ENCODE measurements at regions not wholly inside any gene's neighbourhood (a gene's known extent, or its start where the extent isn't known, plus 50 kb on each side); places are given as distances from the start of the nearest gene placed in this dataset.

DNA sequence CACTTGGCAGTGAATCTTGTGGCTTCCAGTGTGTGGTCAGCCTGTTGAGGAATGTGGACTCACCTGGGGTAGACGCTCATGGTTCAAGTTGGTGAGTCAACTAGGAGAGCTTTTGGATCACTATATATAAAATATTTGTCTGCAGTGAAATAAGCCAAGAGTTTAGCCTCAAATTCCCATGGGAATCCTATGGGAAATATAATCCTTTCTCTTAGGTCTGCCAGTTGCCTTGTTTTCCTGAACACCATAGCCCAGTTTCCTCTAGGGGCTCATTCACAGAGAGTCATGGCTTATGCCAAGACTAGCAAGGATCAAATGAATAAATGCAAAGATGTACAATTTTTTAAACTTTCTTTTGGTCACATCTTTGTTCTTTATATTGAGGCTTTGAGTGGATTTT lies 100.1 kb upstream of the NPHP3 start:
- no peaks in the 10 kb centered on the region for H3K27me3 ChIP-seq (ENCODE audit: low read depth, low read length)
- H3K9me3 ChIP-seq (ENCODE audit: control insufficient read depth in 1 of 2, low read length in 2 of 2) = no peaks in the 10 kb centered on the region
- no peak overlapping the region for H3K27ac ChIP-seq (ENCODE audit: low read length)
- no peaks in the 10 kb centered on the region for H3K4me1 ChIP-seq (ENCODE audit: control insufficient read depth in 1 of 2, insufficient read depth in 2 of 2, low read length in 2 of 2)
- H3K36me3 ChIP-seq (ENCODE audit: control insufficient read depth in 1 of 2, insufficient read depth in 2 of 2, low read length in 2 of 2) = no peaks in the 10 kb centered on the region
- no peak overlapping the region for H3K4me3 ChIP-seq (ENCODE audit: low read depth in 1 of 2, low read length in 2 of 2)

DNA sequence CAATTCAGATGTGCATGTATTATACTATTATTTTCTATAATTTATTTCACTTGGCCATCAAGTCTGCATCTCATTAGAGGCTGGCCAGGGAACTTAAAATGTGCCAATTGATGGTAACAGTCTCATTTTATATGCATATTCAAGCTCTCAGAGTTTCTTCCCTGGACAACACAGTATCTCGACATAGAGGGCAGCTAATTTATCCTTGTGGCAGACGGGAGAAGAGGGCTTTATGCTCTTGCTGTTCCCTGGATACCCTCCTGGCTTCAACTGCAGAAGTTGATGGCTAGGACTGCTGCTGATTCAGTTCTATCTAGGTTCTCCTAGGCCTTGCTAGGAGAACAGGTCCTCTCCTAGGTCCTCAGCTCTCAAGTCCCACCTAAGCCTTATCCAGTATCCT lies 99.1 kb upstream of the NPHP3 start:
- Histone ChIP-seq H3K4me1 (ENCODE audit: control insufficient read depth in 1 of 2, insufficient read depth in 2 of 2, low read length in 2 of 2) (no peaks in the 10 kb centered on the region), H3K27me3 (ENCODE audit: low read depth, low read length) (no peaks in the 10 kb centered on the region), H3K4me3 (ENCODE audit: low read depth in 1 of 2, low read length in 2 of 2) (no peak overlapping the region), H3K9me3 (ENCODE audit: control insufficient read depth in 1 of 2, low read length in 2 of 2) (no peaks in the 10 kb centered on the region), H3K36me3 (ENCODE audit: control insufficient read depth in 1 of 2, insufficient read depth in 2 of 2, low read length in 2 of 2) (no peaks in the 10 kb centered on the region), H3K27ac (ENCODE audit: low read length) (no peak overlapping the region)

DNA sequence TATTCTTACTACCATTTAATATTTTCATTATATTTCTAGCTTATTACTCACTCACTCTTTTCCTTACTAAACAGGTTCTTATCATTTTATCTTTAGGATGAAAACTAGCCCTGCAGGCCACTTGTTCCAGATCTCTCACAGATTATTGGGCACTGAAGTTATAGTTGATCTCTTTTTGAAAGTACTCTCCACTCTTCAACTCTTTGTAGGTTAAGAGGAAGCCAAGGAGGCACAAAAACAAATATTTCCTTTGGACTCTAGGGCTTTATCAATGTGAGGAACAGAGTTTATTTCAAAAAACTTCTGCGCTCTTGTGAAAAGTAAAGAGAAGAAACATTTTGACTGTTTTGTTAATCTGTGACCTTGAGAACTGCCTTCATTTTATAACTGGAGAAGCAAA lies 96.0 kb upstream of the NPHP3 start:
- Histone ChIP-seq H3K27me3 (ENCODE audit: low read depth, low read length) (no peaks in the 10 kb centered on the region), H3K4me1 (ENCODE audit: control insufficient read depth in 1 of 2, insufficient read depth in 2 of 2, low read length in 2 of 2) (no peaks in the 10 kb centered on the region), H3K36me3 (ENCODE audit: control insufficient read depth in 1 of 2, insufficient read depth in 2 of 2, low read length in 2 of 2) (no peaks in the 10 kb centered on the region), H3K4me3 (ENCODE audit: low read depth in 1 of 2, low read length in 2 of 2) (no peak overlapping the region), H3K27ac (ENCODE audit: low read length) (no peak overlapping the region), H3K9me3 (ENCODE audit: control insufficient read depth in 1 of 2, low read length in 2 of 2) (no peaks in the 10 kb centered on the region)

DNA sequence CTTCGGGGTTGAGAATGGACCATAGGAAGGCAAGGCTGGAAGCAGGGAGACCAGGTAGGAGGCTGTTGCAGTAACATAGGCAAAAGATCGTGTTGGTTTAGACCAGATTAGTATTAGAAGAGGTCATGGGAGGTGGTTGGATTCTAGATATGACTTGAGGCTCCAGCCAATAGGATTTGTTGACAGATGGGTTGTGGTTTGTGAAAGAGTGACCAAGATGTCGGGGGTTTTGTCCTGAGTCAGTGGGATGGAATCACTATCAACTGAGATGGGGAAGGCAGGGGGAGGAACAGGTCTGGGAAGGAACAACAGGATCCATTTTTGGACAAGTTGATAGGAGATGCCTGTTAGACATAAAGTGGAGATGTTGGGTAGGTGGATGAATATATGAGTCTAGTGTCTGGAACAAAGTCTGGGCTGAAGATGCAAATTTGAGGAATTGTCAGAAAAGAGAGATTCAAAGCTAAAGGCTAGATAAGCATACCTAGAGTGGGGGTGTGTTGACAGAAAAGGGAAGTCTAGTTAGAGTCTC lies 95.5 kb upstream of the NPHP3 start:
- Histone ChIP-seq H3K4me3 (ENCODE audit: low read depth in 1 of 2, low read length in 2 of 2) (no peak overlapping the region), H3K27me3 (ENCODE audit: low read depth, low read length) (no peaks in the 10 kb centered on the region), H3K36me3 (ENCODE audit: control insufficient read depth in 1 of 2, insufficient read depth in 2 of 2, low read length in 2 of 2) (no peaks in the 10 kb centered on the region), H3K4me1 (ENCODE audit: control insufficient read depth in 1 of 2, insufficient read depth in 2 of 2, low read length in 2 of 2) (no peaks in the 10 kb centered on the region), H3K27ac (ENCODE audit: low read length) (no peak overlapping the region), H3K9me3 (ENCODE audit: control insufficient read depth in 1 of 2, low read length in 2 of 2) (no peaks in the 10 kb centered on the region)

DNA sequence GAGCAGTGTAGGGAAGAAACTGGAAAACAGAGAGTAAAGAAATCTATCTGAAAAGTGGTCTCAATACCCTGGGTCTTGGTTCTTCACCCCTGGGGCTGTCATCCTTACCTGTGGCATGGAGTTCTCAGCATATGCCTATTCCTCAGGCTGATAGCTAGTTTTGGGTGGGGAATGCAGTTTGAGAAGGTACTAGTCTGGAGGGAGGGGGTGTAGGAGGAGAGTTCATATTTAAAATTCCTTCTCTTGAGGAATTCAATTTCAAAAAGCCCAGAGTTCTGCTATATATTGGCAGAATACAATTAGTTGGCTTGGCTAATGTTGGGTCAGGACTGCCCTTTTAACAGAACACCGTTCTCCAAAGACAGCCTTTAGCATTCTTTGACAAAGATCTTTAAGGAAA lies 82.9 kb upstream of the NPHP3 start:
- H3K4me3 ChIP-seq (ENCODE audit: low read depth in 1 of 2, low read length in 2 of 2) = no peak overlapping the region
- no peaks in the 10 kb centered on the region for H3K27me3 ChIP-seq (ENCODE audit: low read depth, low read length)
- H3K4me1 ChIP-seq (ENCODE audit: control insufficient read depth in 1 of 2, insufficient read depth in 2 of 2, low read length in 2 of 2) = no peaks in the 10 kb centered on the region
- H3K27ac ChIP-seq (ENCODE audit: low read length) = no peak overlapping the region
- H3K36me3 ChIP-seq (ENCODE audit: control insufficient read depth in 1 of 2, insufficient read depth in 2 of 2, low read length in 2 of 2) = no peaks in the 10 kb centered on the region
- no peaks in the 10 kb centered on the region for H3K9me3 ChIP-seq (ENCODE audit: control insufficient read depth in 1 of 2, low read length in 2 of 2)

DNA sequence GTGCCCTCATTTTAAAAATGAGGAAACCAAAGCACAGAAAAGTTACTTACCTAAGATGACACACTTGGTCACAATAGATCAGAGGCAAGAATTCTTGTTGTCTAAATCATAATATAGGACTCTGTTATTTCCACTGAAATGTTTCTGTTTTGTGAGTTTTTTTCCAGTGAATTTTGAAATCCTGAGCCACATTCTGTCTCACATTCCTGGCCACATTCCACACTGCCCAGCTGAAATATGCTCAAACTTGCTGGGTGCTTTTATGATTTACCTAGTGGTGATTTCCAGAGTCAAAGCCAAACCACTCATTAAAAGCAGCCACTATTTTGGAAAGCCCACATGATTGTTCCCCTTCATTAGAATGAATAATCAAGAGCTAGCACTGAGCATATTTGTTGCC lies 82.3 kb upstream of the NPHP3 start:
- Histone ChIP-seq H3K4me1 (ENCODE audit: control insufficient read depth in 1 of 2, insufficient read depth in 2 of 2, low read length in 2 of 2) (no peaks in the 10 kb centered on the region), H3K36me3 (ENCODE audit: control insufficient read depth in 1 of 2, insufficient read depth in 2 of 2, low read length in 2 of 2) (no peaks in the 10 kb centered on the region), H3K9me3 (ENCODE audit: control insufficient read depth in 1 of 2, low read length in 2 of 2) (no peaks in the 10 kb centered on the region), H3K4me3 (ENCODE audit: low read depth in 1 of 2, low read length in 2 of 2) (no peak overlapping the region), H3K27me3 (ENCODE audit: low read depth, low read length) (no peaks in the 10 kb centered on the region), H3K27ac (ENCODE audit: low read length) (no peak overlapping the region)

DNA sequence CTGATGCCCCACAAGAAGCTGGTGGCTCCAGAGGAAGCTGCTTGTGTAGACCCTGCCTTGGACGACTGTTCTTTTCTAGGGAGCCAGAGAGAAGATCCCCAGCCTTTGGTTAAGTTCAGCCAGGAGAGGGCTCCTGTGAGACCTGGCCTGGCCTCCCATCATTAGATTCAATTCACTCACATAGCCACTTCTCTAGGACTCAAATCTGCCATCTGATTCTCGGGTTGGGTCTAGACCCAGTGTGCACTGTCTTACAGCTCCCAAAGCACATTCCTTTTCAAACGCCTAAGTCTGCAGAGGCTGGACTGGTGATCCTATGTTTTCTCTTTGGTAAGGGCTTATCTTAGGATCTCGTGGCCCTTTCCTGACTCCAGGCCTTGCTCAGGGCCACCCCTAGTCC lies 81.7 kb upstream of the NPHP3 start:
- Histone ChIP-seq H3K36me3 (ENCODE audit: control insufficient read depth in 1 of 2, insufficient read depth in 2 of 2, low read length in 2 of 2) (no peaks in the 10 kb centered on the region), H3K27ac (ENCODE audit: low read length) (no peak overlapping the region), H3K27me3 (ENCODE audit: low read depth, low read length) (no peaks in the 10 kb centered on the region), H3K4me1 (ENCODE audit: control insufficient read depth in 1 of 2, insufficient read depth in 2 of 2, low read length in 2 of 2) (no peaks in the 10 kb centered on the region), H3K9me3 (ENCODE audit: control insufficient read depth in 1 of 2, low read length in 2 of 2) (no peaks in the 10 kb centered on the region), H3K4me3 (ENCODE audit: low read depth in 1 of 2, low read length in 2 of 2) (no peak overlapping the region)

DNA sequence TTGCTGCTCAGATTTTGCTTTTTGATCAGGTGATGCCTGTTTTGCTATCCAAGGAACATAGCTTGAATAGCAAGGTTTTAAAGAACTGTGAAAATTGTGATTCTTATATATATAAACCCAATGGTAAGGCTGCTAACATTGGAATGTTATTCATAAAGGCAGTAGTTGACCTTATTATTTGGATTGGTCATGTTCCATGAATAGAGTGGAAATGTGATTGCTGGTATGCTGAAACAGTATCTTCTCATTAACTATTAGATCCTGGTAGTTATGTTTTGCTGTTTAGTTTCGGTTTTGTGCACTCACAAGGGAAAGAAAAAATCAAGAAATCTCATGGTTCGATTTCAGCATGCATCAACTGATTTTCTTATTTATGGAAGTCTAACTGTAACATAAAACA lies 78.7 kb upstream of the NPHP3 start:
- no peaks in the 10 kb centered on the region for H3K4me1 ChIP-seq (ENCODE audit: control insufficient read depth in 1 of 2, insufficient read depth in 2 of 2, low read length in 2 of 2)
- no peaks in the 10 kb centered on the region for H3K36me3 ChIP-seq (ENCODE audit: control insufficient read depth in 1 of 2, insufficient read depth in 2 of 2, low read length in 2 of 2)
- no peaks in the 10 kb centered on the region for H3K9me3 ChIP-seq (ENCODE audit: control insufficient read depth in 1 of 2, low read length in 2 of 2)
- no peaks in the 10 kb centered on the region for H3K27me3 ChIP-seq (ENCODE audit: low read depth, low read length)
- H3K4me3 ChIP-seq (ENCODE audit: low read depth in 1 of 2, low read length in 2 of 2) = no peak overlapping the region
- no peak overlapping the region for H3K27ac ChIP-seq (ENCODE audit: low read length)

DNA sequence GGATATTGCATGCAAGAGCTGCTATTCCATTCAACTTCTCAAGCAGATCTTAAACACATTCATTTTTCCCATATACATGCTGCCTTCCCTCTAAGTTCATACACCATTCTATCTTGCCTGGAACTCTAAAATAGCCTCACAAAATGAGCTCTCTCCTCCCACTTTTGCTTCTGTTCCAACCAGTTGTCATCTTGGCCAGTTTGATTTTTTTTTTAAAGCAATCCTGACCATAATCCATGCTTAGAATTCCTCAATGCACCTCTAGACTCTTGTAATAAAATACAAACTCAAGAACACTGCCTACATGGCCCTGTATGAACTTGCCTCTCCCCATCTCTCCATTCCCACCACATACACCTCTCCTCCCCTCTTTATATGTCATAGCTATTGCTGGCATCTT lies 68.6 kb upstream of the NPHP3 start:
- H3K4me1 ChIP-seq (ENCODE audit: control insufficient read depth in 1 of 2, insufficient read depth in 2 of 2, low read length in 2 of 2) = no peaks in the 10 kb centered on the region
- H3K27ac ChIP-seq (ENCODE audit: low read length) = no peak overlapping the region
- no peaks in the 10 kb centered on the region for H3K36me3 ChIP-seq (ENCODE audit: control insufficient read depth in 1 of 2, insufficient read depth in 2 of 2, low read length in 2 of 2)
- H3K4me3 ChIP-seq (ENCODE audit: low read depth in 1 of 2, low read length in 2 of 2) = no peak overlapping the region
- H3K9me3 ChIP-seq (ENCODE audit: control insufficient read depth in 1 of 2, low read length in 2 of 2) = no peaks in the 10 kb centered on the region
- no peaks in the 10 kb centered on the region for H3K27me3 ChIP-seq (ENCODE audit: low read depth, low read length)

DNA sequence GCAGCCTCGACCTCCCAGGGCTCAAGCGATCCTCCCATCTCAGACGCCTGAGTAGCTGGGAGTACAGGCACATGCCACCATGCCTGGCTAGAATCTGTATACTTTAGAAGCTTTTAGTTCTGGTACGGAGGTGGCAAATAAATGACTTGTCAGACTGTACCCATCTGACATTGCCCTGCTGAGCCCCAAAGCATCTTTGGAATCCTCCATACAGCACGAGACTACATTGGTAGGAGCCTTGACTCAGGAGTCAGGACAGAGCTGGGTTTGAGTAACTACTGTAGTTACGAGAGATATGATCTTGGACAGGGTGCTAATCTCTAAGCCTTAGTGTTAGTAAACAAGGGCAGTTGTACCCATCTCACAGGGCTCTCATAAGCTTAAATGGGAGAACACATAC lies 67.8 kb upstream of the NPHP3 start:
- H3K4me1 ChIP-seq (ENCODE audit: control insufficient read depth in 1 of 2, insufficient read depth in 2 of 2, low read length in 2 of 2) = no peaks in the 10 kb centered on the region
- no peaks in the 10 kb centered on the region for H3K27me3 ChIP-seq (ENCODE audit: low read depth, low read length)
- no peak overlapping the region for H3K4me3 ChIP-seq (ENCODE audit: low read depth in 1 of 2, low read length in 2 of 2)
- H3K27ac ChIP-seq (ENCODE audit: low read length) = no peak overlapping the region
- H3K9me3 ChIP-seq (ENCODE audit: control insufficient read depth in 1 of 2, low read length in 2 of 2) = no peaks in the 10 kb centered on the region
- no peaks in the 10 kb centered on the region for H3K36me3 ChIP-seq (ENCODE audit: control insufficient read depth in 1 of 2, insufficient read depth in 2 of 2, low read length in 2 of 2)

DNA sequence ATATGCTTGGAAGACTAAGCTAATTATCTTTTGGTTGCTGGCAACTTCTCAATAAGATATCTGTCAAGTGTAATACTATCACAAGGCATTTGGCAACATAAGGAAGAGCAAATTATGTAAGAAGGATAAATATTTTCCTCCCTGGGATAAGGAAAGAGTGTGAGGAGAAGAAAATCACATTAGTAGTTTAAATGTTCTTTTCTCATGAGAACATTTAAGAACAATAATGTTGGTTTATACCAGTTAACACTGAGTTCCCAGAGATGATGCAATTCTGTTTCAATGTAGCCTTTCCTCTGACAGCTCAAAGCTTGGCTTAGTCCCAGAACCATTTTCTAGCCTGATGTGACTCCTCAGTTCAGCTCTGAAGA lies 66.1 kb upstream of the NPHP3 start:
- Histone ChIP-seq H3K36me3 (ENCODE audit: control insufficient read depth in 1 of 2, insufficient read depth in 2 of 2, low read length in 2 of 2) (no peaks in the 10 kb centered on the region), H3K4me3 (ENCODE audit: low read depth in 1 of 2, low read length in 2 of 2) (no peak overlapping the region), H3K9me3 (ENCODE audit: control insufficient read depth in 1 of 2, low read length in 2 of 2) (no peaks in the 10 kb centered on the region), H3K4me1 (ENCODE audit: control insufficient read depth in 1 of 2, insufficient read depth in 2 of 2, low read length in 2 of 2) (no peaks in the 10 kb centered on the region), H3K27ac (ENCODE audit: low read length) (peak overlapping the region; percentile 76), H3K27me3 (ENCODE audit: low read depth, low read length) (no peaks in the 10 kb centered on the region)

DNA sequence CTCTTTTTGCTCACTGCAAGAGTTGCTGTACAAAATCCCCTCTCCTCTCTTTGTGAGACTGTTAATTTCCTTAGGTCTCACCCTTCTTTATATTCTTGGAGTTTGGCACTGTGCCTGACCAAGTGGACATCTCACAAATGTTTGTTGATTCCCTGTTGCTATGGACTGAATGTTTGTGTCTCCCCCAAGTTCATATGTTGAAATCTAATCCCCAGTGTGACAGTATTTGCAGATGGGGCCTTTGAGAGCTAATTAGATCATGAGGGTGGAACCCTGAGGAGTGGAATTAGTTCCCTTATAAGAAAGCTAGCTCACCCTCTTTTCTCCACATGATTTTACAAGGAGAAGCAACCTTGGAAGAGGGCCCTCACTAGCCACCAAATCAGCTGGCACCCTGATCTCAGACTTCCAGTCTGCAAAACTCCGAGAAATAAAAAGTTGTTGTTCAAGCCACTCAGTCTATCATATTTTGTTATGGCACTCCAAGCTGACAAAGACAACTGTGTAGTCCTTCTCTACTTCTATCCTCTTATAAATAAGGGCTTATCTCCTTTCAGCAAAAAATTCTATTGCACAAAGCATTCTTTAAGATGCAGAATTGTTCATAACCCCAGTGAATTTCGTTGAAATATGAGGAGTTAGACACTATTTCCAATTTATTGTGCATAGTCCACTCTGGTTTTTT lies 65.5 kb upstream of the NPHP3 start:
- H3K27ac ChIP-seq (ENCODE audit: low read length) = peak overlapping the region; percentile 76
- no peak overlapping the region for H3K4me3 ChIP-seq (ENCODE audit: low read depth in 1 of 2, low read length in 2 of 2)
- H3K36me3 ChIP-seq (ENCODE audit: control insufficient read depth in 1 of 2, insufficient read depth in 2 of 2, low read length in 2 of 2) = no peaks in the 10 kb centered on the region
- H3K9me3 ChIP-seq (ENCODE audit: control insufficient read depth in 1 of 2, low read length in 2 of 2) = no peaks in the 10 kb centered on the region
- H3K4me1 ChIP-seq (ENCODE audit: control insufficient read depth in 1 of 2, insufficient read depth in 2 of 2, low read length in 2 of 2) = no peaks in the 10 kb centered on the region
- no peaks in the 10 kb centered on the region for H3K27me3 ChIP-seq (ENCODE audit: low read depth, low read length)
